Ovary (tissue), 3 donors: ENCODE measurements at regions not wholly inside any gene's neighbourhood (a gene's known extent, or its start where the extent isn't known, plus 50 kb on each side); places are given as distances from the start of the nearest gene placed in this dataset.

ENCODE experiments used
- CTCF ChIP-seq, 3 donors: fragments of 450-650 bp in 2 of 3; fragments of 200-600 bp in 1 of 3; IDR thresholded peaks; one replicate each; pipeline versions ENCODE4 v1.5.1 to v1.8.0; 2016 to 2022; ENCODE audit warnings: antibody characterized with exemption in 3 of 3, mild to moderate bottlenecking in 1 of 3
- POLR2A ChIP-seq: fragments of 450-650 bp; IDR thresholded peaks from one replicate; pipeline ENCODE4 v1.6.1; 2017; ENCODE audit warnings: antibody characterized with exemption, mild to moderate bottlenecking, moderate library complexity
- donor health status: DM: no; HTN: no; CAD: no.

DNA sequence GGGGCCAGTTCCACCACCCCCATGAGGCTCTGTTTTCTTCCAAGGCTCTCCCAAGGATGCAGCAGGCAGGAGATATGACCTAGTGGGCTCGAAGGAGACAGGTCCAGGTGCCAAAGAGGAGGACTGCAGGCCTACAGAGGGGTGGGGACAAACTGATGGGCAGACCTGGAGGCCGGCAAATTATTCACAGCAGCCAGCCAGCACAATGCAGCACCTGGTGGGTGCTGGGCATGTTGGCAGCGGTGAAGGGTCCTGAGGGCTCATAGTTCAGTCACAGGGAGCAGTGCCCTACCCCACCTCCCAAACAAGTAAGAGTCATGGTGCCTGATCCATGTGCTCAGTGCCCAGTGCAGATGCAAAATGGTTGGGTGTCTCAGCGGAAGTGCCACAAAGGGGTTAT, 171.7 kb downstream of the ABHD5 start:
- TF ChIP-seq POLR2A = no peak
- no peak for TF ChIP-seq CTCF (IDR thresholded peaks at IDR 0.05)
